NCI-H1930 (cell line): ENCODE measurements at regions not wholly inside any gene's neighbourhood (a gene's known extent, or its start where the extent isn't known, plus 50 kb on each side); places are given as distances from the start of the nearest gene placed in this dataset.

Source experiments
- DNase-seq, 2 experiments: peaks; one replicate each; lab custom pipeline; 2025; lab: John Stamatoyannopoulos, UW

- no peak for DNase-seq
Measured at GRCh38 chr2:106978647-106979046, 92.7 kb upstream of the ST6GAL2 start.

- no peak for DNase-seq
Measured at GRCh38 chr2:106981491-106981890, 95.5 kb upstream of the ST6GAL2 start.

GRCh38 chr2:106982350-106982749, 96.4 kb upstream of the ST6GAL2 start:
- DNase-seq: no peak

GRCh38 chr2:106983305-106983704, 97.3 kb upstream of the ST6GAL2 start:
- no peak for DNase-seq

GRCh38 chr2:106988361-106988760, 102.4 kb upstream of the ST6GAL2 start:
- no peak for DNase-seq

GRCh38 chr2:106990297-106990696, 104.3 kb upstream of the ST6GAL2 start:
- no peak for DNase-seq

- no peak for DNase-seq
Measured at GRCh38 chr2:106991866-106992265, 105.9 kb upstream of the ST6GAL2 start.

GRCh38 chr2:106995556-106995955, 109.6 kb upstream of the ST6GAL2 start:
- no peak for DNase-seq

GRCh38 chr2:106996171-106996769, 110.3 kb upstream of the ST6GAL2 start:
- no peak for DNase-seq

- no peak for DNase-seq
Measured at GRCh38 chr2:106997204-106997603, 111.2 kb upstream of the ST6GAL2 start.

GRCh38 chr2:107001062-107001461, 115.1 kb upstream of the ST6GAL2 start:
- no peak for DNase-seq

GRCh38 chr2:107001551-107001950, 115.6 kb upstream of the ST6GAL2 start:
- DNase-seq: no peak

GRCh38 chr2:107001964-107002696, 116.2 kb upstream of the ST6GAL2 start:
- no peak for DNase-seq

GRCh38 chr2:107002735-107003134, 116.8 kb upstream of the ST6GAL2 start:
- no peak for DNase-seq

- no peak for DNase-seq
Measured at GRCh38 chr2:107005853-107006252, 119.9 kb upstream of the ST6GAL2 start.

- no peak for DNase-seq
Measured at GRCh38 chr2:107006836-107007235, 120.9 kb upstream of the ST6GAL2 start.

GRCh38 chr2:107007927-107008326, 122.0 kb upstream of the ST6GAL2 start:
- DNase-seq: no peak

- no peak for DNase-seq
Measured at GRCh38 chr2:107008843-107009242, 122.9 kb upstream of the ST6GAL2 start.

GRCh38 chr2:107009275-107009674, 123.3 kb upstream of the ST6GAL2 start:
- DNase-seq: no peak

- DNase-seq: no peak
Measured at GRCh38 chr2:107012714-107013306, 126.8 kb upstream of the ST6GAL2 start.

GRCh38 chr2:107013884-107014283, 127.9 kb upstream of the ST6GAL2 start:
- no peak for DNase-seq

- no peak for DNase-seq
Measured at GRCh38 chr2:107018366-107018765, 132.4 kb upstream of the ST6GAL2 start.

GRCh38 chr2:107020392-107020791, 134.4 kb upstream of the ST6GAL2 start:
- DNase-seq: no peak
